Activated naive CD8-positive, alpha-beta T cell (primary cell): ENCODE measurements at regions not wholly inside any gene's neighbourhood (a gene's known extent, or its start where the extent isn't known, plus 50 kb on each side); places are given as distances from the start of the nearest gene placed in this dataset.
A peak's percentile ranks its signal among the peaks of the same experiment; 100 is the strongest.

ENCODE experiments used
- H3K27ac Mint-ChIP-seq: one replicate; pipeline ENCODE4 v1.8.0; 2021; ENCODE audit warnings: mixed read lengths
- H3K27me3 Mint-ChIP-seq: one replicate; pipeline ENCODE4 v1.8.0; 2021; ENCODE audit warnings: mixed read lengths
- H3K36me3 Mint-ChIP-seq: one replicate; pipeline ENCODE4 v1.8.0; 2021; ENCODE audit warnings: mixed read lengths
- H3K4me1 Mint-ChIP-seq: one replicate; pipeline ENCODE4 v1.8.0; 2021; ENCODE audit warnings: low read depth, mixed read lengths
- H3K4me3 Mint-ChIP-seq: one replicate; pipeline ENCODE4 v1.8.0; 2021; ENCODE audit warnings: mild to moderate bottlenecking, mixed read lengths
- H3K9me3 Mint-ChIP-seq: one replicate; pipeline ENCODE4 v1.8.0; 2021; ENCODE audit warnings: low read depth, mixed read lengths

GRCh38 chr12:92032101-92032500, 113.5 kb downstream of the BTG1 start:
- Mint-ChIP-seq H3K4me1 (peaks cover 93% of the 10 kb centered on the region), H3K9me3 (no peaks in the 10 kb centered on the region), H3K27me3 (no peaks in the 10 kb centered on the region), H3K27ac (peak overlapping the region; percentile 79), H3K36me3 (peaks cover 13% of the 10 kb centered on the region), H3K4me3 (peak overlapping the region; percentile 22)

GRCh38 chr12:92030618-92031017, 115.0 kb downstream of the BTG1 start:
- Mint-ChIP-seq H3K27me3 (no peaks in the 10 kb centered on the region), H3K4me1 (peaks cover 86% of the 10 kb centered on the region), H3K27ac (peak overlapping the region; percentile 76), H3K9me3 (no peaks in the 10 kb centered on the region), H3K4me3 (peak overlapping the region; percentile 52), H3K36me3 (peaks cover 13% of the 10 kb centered on the region)

GRCh38 chr12:92029902-92030586, 115.6 kb downstream of the BTG1 start:
- H3K27ac Mint-ChIP-seq, result peak overlapping the region; percentile 76
- H3K4me1 Mint-ChIP-seq, result peaks cover 86% of the 10 kb centered on the region
- peaks cover 13% of the 10 kb centered on the region for H3K36me3 Mint-ChIP-seq
- H3K9me3 Mint-ChIP-seq, result no peaks in the 10 kb centered on the region
- peak overlapping the region; percentile 52 for H3K4me3 Mint-ChIP-seq
- no peaks in the 10 kb centered on the region for H3K27me3 Mint-ChIP-seq

GRCh38 chr12:92029136-92029535, 116.5 kb downstream of the BTG1 start:
- Mint-ChIP-seq H3K27me3 (no peaks in the 10 kb centered on the region), H3K4me1 (peaks cover 78% of the 10 kb centered on the region), H3K9me3 (no peaks in the 10 kb centered on the region), H3K27ac (peak overlapping the region; percentile 76), H3K36me3 (peaks cover 13% of the 10 kb centered on the region), H3K4me3 (peak overlapping the region; percentile 5)

- H3K27me3 Mint-ChIP-seq, result no peaks in the 10 kb centered on the region
- no peaks in the 10 kb centered on the region for H3K9me3 Mint-ChIP-seq
- H3K36me3 Mint-ChIP-seq, result peaks cover 13% of the 10 kb centered on the region
- peak overlapping the region; percentile 43 for H3K27ac Mint-ChIP-seq
- H3K4me3 Mint-ChIP-seq, result peak overlapping the region; percentile 5
- H3K4me1 Mint-ChIP-seq, result peaks cover 74% of the 10 kb centered on the region
Observed at GRCh38 chr12:92028441-92028709, 117.3 kb downstream of the BTG1 start.

GRCh38 chr12:92027701-92028440, 117.8 kb downstream of the BTG1 start:
- Mint-ChIP-seq H3K27me3 (no peaks in the 10 kb centered on the region), H3K4me1 (peaks cover 71% of the 10 kb centered on the region), H3K27ac (peak overlapping the region; percentile 76), H3K4me3 (peak overlapping the region; percentile 5), H3K9me3 (no peaks in the 10 kb centered on the region), H3K36me3 (peaks cover 12% of the 10 kb centered on the region)

- Mint-ChIP-seq H3K27ac (peak overlapping the region; percentile 75), H3K4me3 (peak overlapping the region; percentile 57), H3K4me1 (peaks cover 68% of the 10 kb centered on the region), H3K9me3 (no peaks in the 10 kb centered on the region), H3K27me3 (no peaks in the 10 kb centered on the region), H3K36me3 (peaks cover 9% of the 10 kb centered on the region)
Observed at GRCh38 chr12:92027243-92027642, 118.4 kb downstream of the BTG1 start.

GRCh38 chr12:92025462-92026207, 120.0 kb downstream of the BTG1 start:
- H3K4me1 Mint-ChIP-seq, result peaks cover 68% of the 10 kb centered on the region
- no peaks in the 10 kb centered on the region for H3K9me3 Mint-ChIP-seq
- peaks cover 9% of the 10 kb centered on the region for H3K36me3 Mint-ChIP-seq
- H3K27ac Mint-ChIP-seq, result peak overlapping the region; percentile 51
- H3K27me3 Mint-ChIP-seq, result no peaks in the 10 kb centered on the region
- no peak overlapping the region for H3K4me3 Mint-ChIP-seq

- peaks cover 9% of the 10 kb centered on the region for H3K36me3 Mint-ChIP-seq
- no peaks in the 10 kb centered on the region for H3K27me3 Mint-ChIP-seq
- H3K4me1 Mint-ChIP-seq, result peaks cover 48% of the 10 kb centered on the region
- peaks cover 11% of the 10 kb centered on the region for H3K9me3 Mint-ChIP-seq
- H3K4me3 Mint-ChIP-seq, result no peak overlapping the region
- no peak overlapping the region for H3K27ac Mint-ChIP-seq
Observed at GRCh38 chr12:92022093-92022492, 123.6 kb downstream of the BTG1 start.

GRCh38 chr12:92021666-92022035, 124.0 kb downstream of the BTG1 start:
- Mint-ChIP-seq H3K36me3 (peaks cover 9% of the 10 kb centered on the region), H3K27ac (peak overlapping the region; percentile 54), H3K4me1 (peaks cover 45% of the 10 kb centered on the region), H3K9me3 (peaks cover 11% of the 10 kb centered on the region), H3K4me3 (no peak overlapping the region), H3K27me3 (no peaks in the 10 kb centered on the region)

- peak overlapping the region; percentile 46 for H3K27ac Mint-ChIP-seq
- peak overlapping the region; percentile 25 for H3K4me3 Mint-ChIP-seq
- H3K4me1 Mint-ChIP-seq, result peaks cover 42% of the 10 kb centered on the region
- H3K27me3 Mint-ChIP-seq, result no peaks in the 10 kb centered on the region
- peaks cover 9% of the 10 kb centered on the region for H3K36me3 Mint-ChIP-seq
- peaks cover 11% of the 10 kb centered on the region for H3K9me3 Mint-ChIP-seq
Observed at GRCh38 chr12:92020983-92021665, 124.5 kb downstream of the BTG1 start.

- Mint-ChIP-seq H3K27ac (no peak overlapping the region), H3K9me3 (peaks cover 11% of the 10 kb centered on the region), H3K4me1 (peaks cover 35% of the 10 kb centered on the region), H3K4me3 (no peak overlapping the region), H3K36me3 (peaks cover 9% of the 10 kb centered on the region), H3K27me3 (no peaks in the 10 kb centered on the region)
Observed at GRCh38 chr12:92019491-92020277, 126.0 kb downstream of the BTG1 start.

- H3K27ac Mint-ChIP-seq, result peak overlapping the region; percentile 75
- H3K4me3 Mint-ChIP-seq, result no peak overlapping the region
Observed at GRCh38 chr12:92012691-92013090, 133.0 kb downstream of the BTG1 start.

More at GRCh38 chr12:92012691-92013090, 133.0 kb downstream of the BTG1 start:
- peaks cover 5% of the 10 kb centered on the region for H3K9me3 Mint-ChIP-seq
- H3K27me3 Mint-ChIP-seq, result no peaks in the 10 kb centered on the region
- H3K36me3 Mint-ChIP-seq, result peaks cover 3% of the 10 kb centered on the region
- H3K4me1 Mint-ChIP-seq, result peaks cover 47% of the 10 kb centered on the region
